ENCODE measurements at regions not wholly inside any gene's neighbourhood (a gene's known extent, or its start where the extent isn't known, plus 50 kb on each side); places are given as distances from the start of the nearest gene placed in this dataset.
A peak's percentile ranks its signal among the peaks of the same experiment; 100 is the strongest.

DNA sequence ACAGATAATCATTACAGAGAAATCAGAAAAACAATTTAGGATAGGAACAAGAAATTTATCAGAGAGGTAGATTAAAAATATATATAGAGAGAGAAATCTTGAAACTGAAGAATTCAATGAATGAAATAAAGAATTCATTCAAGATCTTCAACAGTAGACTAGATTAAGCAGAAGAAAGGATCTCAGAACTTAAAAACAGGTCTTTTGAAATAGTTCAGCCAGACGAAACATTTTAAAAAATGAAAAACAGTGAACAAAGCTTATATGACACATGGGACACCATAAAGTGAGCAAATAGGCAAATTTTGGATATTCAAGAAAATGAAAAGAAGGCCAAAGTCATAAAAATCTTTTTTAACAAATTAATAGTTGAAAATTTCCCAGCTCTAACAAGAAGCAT is 138.8 kb downstream of the CASP12 start:
- H3K4me1 Mint-ChIP-seq, result peaks cover 6% of the 10 kb centered on the region
- no peak overlapping the region for H3K27ac Mint-ChIP-seq
- H3K36me3 Mint-ChIP-seq, result peaks cover 12% of the 10 kb centered on the region

DNA sequence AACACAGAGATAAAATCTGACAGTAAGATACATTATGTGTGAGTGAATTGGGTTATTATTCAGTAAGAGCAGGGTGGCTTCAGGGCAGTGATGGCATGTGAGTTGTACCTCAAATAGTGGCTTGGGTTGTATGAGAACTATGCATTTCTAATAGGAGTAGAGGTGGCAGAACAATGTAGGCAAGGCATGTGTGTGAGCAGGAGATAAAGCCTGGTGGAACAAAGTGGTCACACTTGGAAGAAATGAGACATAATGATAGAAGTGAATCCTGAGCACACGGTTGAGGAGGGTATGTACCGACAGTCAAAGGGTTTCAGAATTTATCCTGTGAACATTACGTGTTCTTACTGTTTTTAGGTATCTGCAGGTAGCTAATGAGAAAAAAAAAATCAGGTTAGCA is 159.3 kb downstream of the CASP12 start:
- Mint-ChIP-seq H3K4me3 (no peak overlapping the region), H3K36me3 (no peaks in the 10 kb centered on the region), H3K27me3 (no peaks in the 10 kb centered on the region), H3K9me3 (no peaks in the 10 kb centered on the region), H3K27ac (no peak overlapping the region), H3K4me1 (peaks cover 23% of the 10 kb centered on the region)

More for the DNA sequence above, 138.8 kb downstream of the CASP12 start:
- no peaks in the 10 kb centered on the region for H3K27me3 Mint-ChIP-seq
- no peak overlapping the region for H3K4me3 Mint-ChIP-seq
- H3K9me3 Mint-ChIP-seq, result peaks cover 26% of the 10 kb centered on the region

GRCh38 chr11:104738208-104738607 is 160.1 kb downstream of the CASP12 start:
- no peak overlapping the region for H3K27ac Mint-ChIP-seq
- H3K27me3 Mint-ChIP-seq, result no peaks in the 10 kb centered on the region
- H3K36me3 Mint-ChIP-seq, result no peaks in the 10 kb centered on the region
- H3K4me3 Mint-ChIP-seq, result no peak overlapping the region
- H3K4me1 Mint-ChIP-seq, result peaks cover 23% of the 10 kb centered on the region
- no peaks in the 10 kb centered on the region for H3K9me3 Mint-ChIP-seq

DNA sequence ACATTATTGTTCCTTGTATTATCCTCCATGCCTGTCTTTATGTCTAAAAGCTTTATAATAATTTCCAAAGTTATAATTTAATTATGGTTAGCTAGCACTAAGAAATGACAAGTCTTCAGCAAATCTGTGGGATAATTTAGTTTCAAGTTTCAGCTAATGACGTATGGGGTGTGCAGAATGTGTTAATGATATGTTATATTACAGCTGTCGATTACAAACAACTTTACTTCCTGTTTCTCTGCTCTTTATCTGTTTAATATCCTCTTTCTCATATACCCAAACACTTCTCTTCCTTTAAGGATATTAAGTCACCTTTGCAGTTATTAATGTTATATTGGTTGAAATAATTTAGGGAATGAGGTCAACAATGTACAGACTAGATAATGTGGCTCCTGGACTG is 161.8 kb downstream of the CASP12 start:
- H3K4me1 Mint-ChIP-seq, result peaks cover 27% of the 10 kb centered on the region
- H3K36me3 Mint-ChIP-seq, result no peaks in the 10 kb centered on the region
- no peaks in the 10 kb centered on the region for H3K27me3 Mint-ChIP-seq
- H3K27ac Mint-ChIP-seq, result no peak overlapping the region
- no peaks in the 10 kb centered on the region for H3K9me3 Mint-ChIP-seq
- no peak overlapping the region for H3K4me3 Mint-ChIP-seq

GRCh38 chr11:104734998-104735397 is 163.3 kb downstream of the CASP12 start:
- H3K36me3 Mint-ChIP-seq, result no peaks in the 10 kb centered on the region
- no peak overlapping the region for H3K27ac Mint-ChIP-seq
- peaks cover 27% of the 10 kb centered on the region for H3K4me1 Mint-ChIP-seq
- H3K4me3 Mint-ChIP-seq, result no peak overlapping the region
- H3K27me3 Mint-ChIP-seq, result no peaks in the 10 kb centered on the region
- H3K9me3 Mint-ChIP-seq, result no peaks in the 10 kb centered on the region

DNA sequence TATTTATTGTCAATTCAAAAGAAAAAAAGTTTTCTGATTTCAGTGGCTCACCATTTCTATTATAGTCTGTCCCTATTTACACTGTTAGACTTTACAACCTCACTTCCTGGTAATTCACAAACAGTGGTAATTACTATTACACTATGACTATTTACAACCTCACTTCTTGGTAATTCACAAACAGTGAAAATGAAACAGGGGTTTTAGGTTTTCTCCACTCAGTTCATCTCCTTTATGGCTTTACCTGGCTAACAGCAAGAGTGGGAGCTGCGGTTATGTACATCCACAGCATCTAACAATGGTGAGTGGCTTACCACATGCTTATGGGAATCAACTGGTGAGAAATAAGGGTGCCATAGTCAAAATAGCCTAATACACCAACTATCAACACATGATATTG is 166.4 kb downstream of the CASP12 start:
- H3K27ac Mint-ChIP-seq, result no peak overlapping the region
- no peaks in the 10 kb centered on the region for H3K36me3 Mint-ChIP-seq
- no peak overlapping the region for H3K4me3 Mint-ChIP-seq
- no peaks in the 10 kb centered on the region for H3K9me3 Mint-ChIP-seq
- H3K27me3 Mint-ChIP-seq, result no peaks in the 10 kb centered on the region
- H3K4me1 Mint-ChIP-seq, result peaks cover 23% of the 10 kb centered on the region

DNA sequence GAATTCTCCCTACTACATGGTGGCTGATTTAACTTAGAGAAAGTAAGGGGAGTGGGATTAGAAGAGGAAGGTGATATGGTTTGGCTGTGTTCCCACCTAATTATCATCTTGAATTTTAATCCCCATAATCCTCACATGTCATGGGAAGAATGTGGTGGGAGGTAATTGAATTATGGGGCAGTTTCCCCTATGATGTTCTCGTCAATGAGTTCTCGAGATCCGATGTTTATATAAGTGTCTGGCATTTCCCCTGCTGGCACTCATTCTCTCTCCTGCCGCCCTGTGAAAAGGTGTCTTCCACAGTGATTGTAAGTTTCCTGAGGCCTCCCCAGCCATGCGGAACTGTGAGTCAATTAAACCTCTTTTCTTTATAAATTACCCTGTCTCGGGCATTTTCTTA is 169.3 kb downstream of the CASP12 start:
- H3K4me3 Mint-ChIP-seq, result no peak overlapping the region
- H3K36me3 Mint-ChIP-seq, result no peaks in the 10 kb centered on the region
- no peak overlapping the region for H3K27ac Mint-ChIP-seq
- no peaks in the 10 kb centered on the region for H3K9me3 Mint-ChIP-seq
- no peaks in the 10 kb centered on the region for H3K27me3 Mint-ChIP-seq
- H3K4me1 Mint-ChIP-seq, result peaks cover 15% of the 10 kb centered on the region

- no peak overlapping the region for H3K4me3 Mint-ChIP-seq
- H3K4me1 Mint-ChIP-seq, result peaks cover 15% of the 10 kb centered on the region
- H3K9me3 Mint-ChIP-seq, result peaks cover 8% of the 10 kb centered on the region
- H3K27ac Mint-ChIP-seq, result no peak overlapping the region
- H3K36me3 Mint-ChIP-seq, result peaks cover 3% of the 10 kb centered on the region
- H3K27me3 Mint-ChIP-seq, result no peaks in the 10 kb centered on the region
Measured at GRCh38 chr11:104727768-104728167, 170.5 kb downstream of the CASP12 start.

GRCh38 chr11:104727095-104727494 is 171.2 kb downstream of the CASP12 start:
- Mint-ChIP-seq H3K27me3 (no peaks in the 10 kb centered on the region), H3K4me3 (no peak overlapping the region), H3K9me3 (peaks cover 9% of the 10 kb centered on the region), H3K4me1 (peaks cover 15% of the 10 kb centered on the region), H3K36me3 (peaks cover 3% of the 10 kb centered on the region), H3K27ac (no peak overlapping the region)

DNA sequence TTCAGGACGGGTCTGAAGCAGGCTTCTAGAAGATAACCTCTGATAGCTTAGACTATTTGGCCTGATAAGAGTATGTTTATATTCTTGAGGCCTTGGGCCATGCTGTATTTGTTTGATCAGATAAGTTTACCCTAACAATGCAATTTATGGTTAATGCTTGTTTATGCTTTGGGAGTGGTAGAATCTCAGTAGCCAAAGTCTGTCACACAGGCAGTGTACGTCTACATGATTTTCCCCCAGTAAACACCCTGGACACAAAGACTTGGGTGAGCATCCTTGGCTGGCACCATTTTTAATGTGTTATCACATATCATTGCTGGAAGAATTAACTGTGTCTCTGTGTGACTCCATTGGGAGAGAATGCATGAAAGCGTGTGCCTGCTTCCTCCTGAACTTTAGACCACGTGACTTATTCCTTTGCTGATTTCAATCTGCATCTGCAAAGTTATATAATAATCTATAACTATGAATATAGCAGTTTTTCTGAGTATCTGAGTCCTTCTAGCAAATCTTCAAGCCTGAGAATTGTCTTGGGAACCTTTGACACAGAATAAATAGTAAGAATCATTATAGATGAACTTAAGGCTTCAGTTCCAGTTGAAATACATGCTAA is 172.4 kb downstream of the CASP12 start:
- H3K9me3 Mint-ChIP-seq, result peaks cover 9% of the 10 kb centered on the region
- H3K27me3 Mint-ChIP-seq, result no peaks in the 10 kb centered on the region
- H3K4me1 Mint-ChIP-seq, result peaks cover 11% of the 10 kb centered on the region
- H3K36me3 Mint-ChIP-seq, result peaks cover 3% of the 10 kb centered on the region
- no peak overlapping the region for H3K4me3 Mint-ChIP-seq
- no peak overlapping the region for H3K27ac Mint-ChIP-seq

DNA sequence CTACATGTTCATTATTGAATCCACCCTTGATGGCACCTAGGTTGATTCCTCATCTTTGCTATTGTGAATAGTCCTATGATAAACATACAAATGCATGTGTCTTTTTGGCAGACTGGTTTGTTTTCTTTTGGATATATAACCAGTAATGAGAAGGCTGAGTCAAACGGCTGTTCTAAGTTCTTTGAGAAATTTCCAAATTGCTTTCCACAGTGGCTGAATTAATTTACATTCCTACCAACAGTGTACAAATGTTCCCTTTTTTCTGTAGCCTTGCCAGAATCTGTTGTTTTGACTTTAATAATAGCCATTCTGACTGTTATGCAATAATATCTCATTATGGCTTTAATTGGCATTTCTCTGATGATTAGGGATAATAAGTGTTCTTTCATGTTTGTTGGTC is 184.9 kb downstream of the CASP12 start:
- H3K27me3 Mint-ChIP-seq, result no peaks in the 10 kb centered on the region
- no peaks in the 10 kb centered on the region for H3K36me3 Mint-ChIP-seq
- no peak overlapping the region for H3K27ac Mint-ChIP-seq
- peaks cover 17% of the 10 kb centered on the region for H3K4me1 Mint-ChIP-seq
- H3K9me3 Mint-ChIP-seq, result no peaks in the 10 kb centered on the region
- H3K4me3 Mint-ChIP-seq, result no peak overlapping the region

DNA sequence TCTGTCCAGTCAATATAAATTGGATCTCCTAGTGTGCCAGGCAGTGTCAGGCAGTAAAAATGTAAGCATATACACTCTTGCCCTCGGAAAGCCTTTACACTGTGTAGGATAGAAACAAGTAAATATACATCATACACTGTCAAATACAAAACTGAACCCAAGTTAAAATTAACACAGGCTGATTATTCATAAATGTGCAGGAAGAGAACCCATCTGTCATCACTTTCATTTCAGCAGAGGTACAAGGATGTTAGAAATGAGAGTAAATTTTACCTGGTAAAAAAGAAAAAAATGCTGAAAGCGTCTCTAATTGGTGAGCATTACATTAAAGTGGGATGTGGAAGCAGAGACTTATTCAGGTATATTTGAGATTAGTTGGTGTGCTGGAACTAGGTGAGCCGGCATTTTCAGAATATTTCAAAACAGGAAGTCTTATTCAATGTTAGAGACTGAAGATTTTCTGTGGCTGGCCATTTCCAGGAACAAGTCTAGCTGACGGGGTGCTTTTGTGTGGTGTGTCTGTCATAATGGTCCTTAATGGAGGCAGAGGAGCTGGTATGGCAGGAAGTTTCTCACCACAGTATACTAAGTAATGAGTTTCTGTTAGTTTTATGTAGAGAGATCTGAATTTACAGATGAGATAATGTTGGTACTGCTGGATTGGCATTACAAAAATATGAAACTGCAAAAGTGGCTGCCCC is 192.6 kb downstream of the CASP12 start:
- Mint-ChIP-seq H3K9me3 (no peaks in the 10 kb centered on the region), H3K36me3 (no peaks in the 10 kb centered on the region), H3K27ac (peak overlapping the region; percentile 96), H3K27me3 (no peaks in the 10 kb centered on the region), H3K4me1 (peaks cover 62% of the 10 kb centered on the region), H3K4me3 (peak overlapping the region; percentile 79)

GRCh38 chr11:104704888-104705287 is 193.4 kb downstream of the CASP12 start:
- peak overlapping the region; percentile 79 for H3K4me3 Mint-ChIP-seq
- H3K36me3 Mint-ChIP-seq, result no peaks in the 10 kb centered on the region
- H3K9me3 Mint-ChIP-seq, result no peaks in the 10 kb centered on the region
- peaks cover 65% of the 10 kb centered on the region for H3K4me1 Mint-ChIP-seq
- H3K27ac Mint-ChIP-seq, result peak overlapping the region; percentile 96
- no peaks in the 10 kb centered on the region for H3K27me3 Mint-ChIP-seq

- Mint-ChIP-seq H3K36me3 (no peaks in the 10 kb centered on the region), H3K27me3 (no peaks in the 10 kb centered on the region), H3K27ac (peak overlapping the region; percentile 96), H3K9me3 (no peaks in the 10 kb centered on the region), H3K4me1 (peaks cover 59% of the 10 kb centered on the region), H3K4me3 (peak overlapping the region; percentile 79)
Measured at GRCh38 chr11:104704146-104704830, 194.0 kb downstream of the CASP12 start.

- no peaks in the 10 kb centered on the region for H3K36me3 Mint-ChIP-seq
- peak overlapping the region; percentile 53 for H3K27ac Mint-ChIP-seq
- H3K9me3 Mint-ChIP-seq, result no peaks in the 10 kb centered on the region
- H3K27me3 Mint-ChIP-seq, result no peaks in the 10 kb centered on the region
- peaks cover 37% of the 10 kb centered on the region for H3K4me1 Mint-ChIP-seq
- peak overlapping the region; percentile 20 for H3K4me3 Mint-ChIP-seq
Measured at GRCh38 chr11:104700609-104701008, 197.7 kb downstream of the CASP12 start.

GRCh38 chr11:104699981-104700380 is 198.3 kb downstream of the CASP12 start:
- no peak overlapping the region for H3K4me3 Mint-ChIP-seq
- H3K27ac Mint-ChIP-seq, result no peak overlapping the region
- no peaks in the 10 kb centered on the region for H3K27me3 Mint-ChIP-seq
- H3K36me3 Mint-ChIP-seq, result no peaks in the 10 kb centered on the region
- H3K9me3 Mint-ChIP-seq, result peaks cover under 1% of the 10 kb centered on the region
- H3K4me1 Mint-ChIP-seq, result peaks cover 31% of the 10 kb centered on the region
